GM23338 (cell line): ENCODE measurements at regions not wholly inside any gene's neighbourhood (a gene's known extent, or its start where the extent isn't known, plus 50 kb on each side); places are given as distances from the start of the nearest gene placed in this dataset.

Experiments used
- ATAC-seq: fragments of 200-7000 bp; cut with Tn5 transposase; 3 replicates; pipeline ENCODE4 v1.9.1; 2020
- DNase-seq: peaks from one replicate; pipeline ENCODE4 v3.0.0-alpha.2; 2015; ENCODE audit warnings: low spot score
- H2AFZ ChIP-seq: fragments of 200-600 bp; sonication (generic); 2 replicates; pipeline ENCODE4 v1.8.0; 2016; ENCODE audit warnings: antibody characterized with exemption, mild to moderate bottlenecking, moderate library complexity
- H3F3A ChIP-seq: fragments of 200-600 bp; sonication (generic); replicated peaks from 2 replicates; pipeline ENCODE4 v1.8.0; 2017; ENCODE audit warnings: antibody characterized with exemption, mixed run types, low read depth
- H3K27ac ChIP-seq: fragments of 200-600 bp; sonication (generic); 2 replicates; pipeline ENCODE4 v1.6.1; 2016; ENCODE audit warnings: low read depth
- H3K27me3 ChIP-seq: fragments of 200-600 bp; sonication (generic); 2 replicates; pipeline ENCODE4 v1.8.0; 2016; ENCODE audit warnings: mild to moderate bottlenecking, mixed run types, moderate library complexity; ENCODE audit not compliant: insufficient read depth
- H3K36me3 ChIP-seq: fragments of 200-600 bp; sonication (generic); 2 replicates; pipeline ENCODE4 v1.8.0; 2016; ENCODE audit warnings: mild to moderate bottlenecking; ENCODE audit not compliant: insufficient read depth
- H3K4me1 ChIP-seq: fragments of 200-600 bp; sonication (generic); 2 replicates; pipeline ENCODE4 v1.8.0; 2016; ENCODE audit warnings: mild to moderate bottlenecking, moderate library complexity; ENCODE audit not compliant: insufficient read depth
- H3K4me2 ChIP-seq: fragments of 200-600 bp; sonication (generic); 2 replicates; pipeline ENCODE4 v1.7.1; 2017; ENCODE audit warnings: mixed run types
- H3K4me3 ChIP-seq: fragments of 200-600 bp; sonication (generic); 2 replicates; pipeline ENCODE4 v1.6.1; 2016; ENCODE audit warnings: mixed run types
- H3K79me2 ChIP-seq: fragments of 200-600 bp; sonication (generic); replicated peaks from 2 replicates; pipeline ENCODE4 v1.8.0; 2017; ENCODE audit warnings: mild to moderate bottlenecking; ENCODE audit not compliant: insufficient read depth
- H3K9me2 ChIP-seq: fragments of 200-600 bp; sonication (generic); 2 replicates; pipeline ENCODE4 v1.8.0; 2017; ENCODE audit not compliant: insufficient read depth
- H4K20me1 ChIP-seq: fragments of 200-600 bp; sonication (generic); replicated peaks from 2 replicates; pipeline ENCODE4 v1.8.0; 2017; ENCODE audit warnings: mild to moderate bottlenecking; ENCODE audit not compliant: insufficient read depth
- H3K27ac Mint-ChIP-seq: 2 replicates; pipeline ENCODE4 v1.8.0; 2020; ENCODE audit warnings: inconsistent platforms, mild to moderate bottlenecking, moderate library complexity, mixed read lengths
- H3K27me3 Mint-ChIP-seq: 3 replicates; pipeline ENCODE4 v1.8.0; 2022; ENCODE audit warnings: low read depth, mild to moderate bottlenecking, moderate library complexity, mixed read lengths, inconsistent platforms; ENCODE audit not compliant: insufficient read depth, poor library complexity
- H3K36me3 Mint-ChIP-seq: 3 replicates; pipeline ENCODE4 v1.8.0; 2021; ENCODE audit warnings: low read depth, mild to moderate bottlenecking, inconsistent platforms, moderate library complexity, mixed read lengths
- H3K4me1 Mint-ChIP-seq: 3 replicates; pipeline ENCODE4 v1.8.0; 2020; ENCODE audit warnings: mild to moderate bottlenecking, inconsistent platforms, mixed read lengths
- H3K4me3 Mint-ChIP-seq: 3 replicates; pipeline ENCODE4 v1.8.0; 2021; ENCODE audit warnings: moderate library complexity, mild to moderate bottlenecking, inconsistent platforms, mixed read lengths
- H3K9me3 Mint-ChIP-seq: 3 replicates; pipeline ENCODE4 v1.8.0; 2020; ENCODE audit warnings: moderate library complexity, mild to moderate bottlenecking, inconsistent platforms, mixed read lengths
- CREB1 ChIP-seq: fragments of 250-450 bp; sonication (Bioruptor Pico); IDR thresholded peaks from 2 replicates; pipeline ENCODE4 v1.5.0; 2020; ENCODE audit warnings: low read depth, mild to moderate bottlenecking, moderate library complexity
- EZH2 ChIP-seq: fragments of 200-600 bp; sonication (generic); IDR thresholded peaks from one replicate; pipeline ENCODE4 v1.8.0; 2017; ENCODE audit warnings: antibody characterized with exemption, mild to moderate bottlenecking, low read depth; ENCODE audit not compliant: unreplicated experiment
- EZH2phosphoT487 ChIP-seq: fragments of 200-600 bp; sonication (generic); IDR thresholded peaks from one replicate; pipeline ENCODE4 v1.8.1; 2018; ENCODE audit warnings: antibody characterized with exemption; ENCODE audit not compliant: unreplicated experiment
- JUNB ChIP-seq: IDR thresholded peaks from one replicate; pipeline ENCODE4 v1.6.1; 2016; ENCODE audit warnings: antibody characterized with exemption; ENCODE audit not compliant: unreplicated experiment
- NANOG ChIP-seq: IDR thresholded peaks from 2 replicates; pipeline ENCODE4 v1.6.1; 2016; ENCODE audit warnings: antibody characterized with exemption, borderline replicate concordance
- POLR2AphosphoS5 ChIP-seq: IDR thresholded peaks from 2 replicates; pipeline ENCODE4 v1.6.1; 2016; ENCODE audit warnings: antibody characterized with exemption, low read depth
- STAT1 ChIP-seq: IDR thresholded peaks from one replicate; pipeline ENCODE4 v1.6.1; 2016; ENCODE audit warnings: antibody characterized with exemption; ENCODE audit not compliant: unreplicated experiment
- ZNF114 ChIP-seq: fragments of 250-450 bp; sonication (Bioruptor Pico); IDR thresholded peaks from 2 replicates; pipeline ENCODE4 v1.5.0; 2020; ENCODE audit warnings: mild to moderate bottlenecking, moderate library complexity
- ZNF331 ChIP-seq: fragments of 250-450 bp; sonication (Bioruptor Pico); IDR thresholded peaks from 2 replicates; pipeline ENCODE4 v1.5.0; 2020; ENCODE audit warnings: low read depth, mild to moderate bottlenecking, moderate library complexity
- TF ChIP-seq, protein P1 (sequence below): IDR thresholded peaks from one replicate; pipeline ENCODE4 v1.6.1; 2018; ENCODE audit warnings: antibody characterized with exemption; ENCODE audit not compliant: unreplicated experiment
- TF ChIP-seq, protein P2 (sequence below): IDR thresholded peaks from 2 replicates; pipeline ENCODE4 v1.6.1; 2016; ENCODE audit warnings: antibody characterized with exemption

DNA sequence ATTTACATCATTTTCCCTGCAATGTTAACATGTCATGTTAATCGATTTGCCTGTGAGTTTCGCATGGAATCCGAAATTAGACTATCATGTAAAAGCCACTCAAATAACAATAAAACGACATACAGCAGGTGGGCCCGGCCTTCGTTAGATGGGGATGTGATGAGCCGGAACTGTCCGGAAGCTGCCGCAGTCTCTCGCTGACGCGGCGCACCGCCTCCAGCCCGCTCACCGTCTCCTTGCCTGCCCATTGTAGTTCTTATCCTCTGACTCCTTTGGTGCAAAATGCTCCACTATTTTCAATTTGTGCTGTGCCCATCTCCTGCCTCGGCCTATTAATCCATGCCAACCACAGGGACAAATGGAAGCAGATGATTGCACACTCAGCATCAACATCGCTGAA, 877.5 kb upstream of the TENM3 start:
- no peaks in the 10 kb centered on the region for H3K9me2 ChIP-seq
- no peak overlapping the region for H3K4me3 ChIP-seq
- H3K4me2 ChIP-seq = no peak overlapping the region
- H4K20me1 ChIP-seq = no peaks in the 10 kb centered on the region
- H3K9me3 Mint-ChIP-seq = no peaks in the 10 kb centered on the region
- TF ChIP-seq JUNB (no peak), ZNF114 (CRISPR knock-in tag) (no peak), STAT1 (no peak), ZNF331 (CRISPR knock-in tag) (no peak), POLR2AphosphoS5 (no peak), EZH2phosphoT487 (no peak), EZH2 (no peak), CREB1 (no peak)
- TF ChIP-seq, protein P1, sequence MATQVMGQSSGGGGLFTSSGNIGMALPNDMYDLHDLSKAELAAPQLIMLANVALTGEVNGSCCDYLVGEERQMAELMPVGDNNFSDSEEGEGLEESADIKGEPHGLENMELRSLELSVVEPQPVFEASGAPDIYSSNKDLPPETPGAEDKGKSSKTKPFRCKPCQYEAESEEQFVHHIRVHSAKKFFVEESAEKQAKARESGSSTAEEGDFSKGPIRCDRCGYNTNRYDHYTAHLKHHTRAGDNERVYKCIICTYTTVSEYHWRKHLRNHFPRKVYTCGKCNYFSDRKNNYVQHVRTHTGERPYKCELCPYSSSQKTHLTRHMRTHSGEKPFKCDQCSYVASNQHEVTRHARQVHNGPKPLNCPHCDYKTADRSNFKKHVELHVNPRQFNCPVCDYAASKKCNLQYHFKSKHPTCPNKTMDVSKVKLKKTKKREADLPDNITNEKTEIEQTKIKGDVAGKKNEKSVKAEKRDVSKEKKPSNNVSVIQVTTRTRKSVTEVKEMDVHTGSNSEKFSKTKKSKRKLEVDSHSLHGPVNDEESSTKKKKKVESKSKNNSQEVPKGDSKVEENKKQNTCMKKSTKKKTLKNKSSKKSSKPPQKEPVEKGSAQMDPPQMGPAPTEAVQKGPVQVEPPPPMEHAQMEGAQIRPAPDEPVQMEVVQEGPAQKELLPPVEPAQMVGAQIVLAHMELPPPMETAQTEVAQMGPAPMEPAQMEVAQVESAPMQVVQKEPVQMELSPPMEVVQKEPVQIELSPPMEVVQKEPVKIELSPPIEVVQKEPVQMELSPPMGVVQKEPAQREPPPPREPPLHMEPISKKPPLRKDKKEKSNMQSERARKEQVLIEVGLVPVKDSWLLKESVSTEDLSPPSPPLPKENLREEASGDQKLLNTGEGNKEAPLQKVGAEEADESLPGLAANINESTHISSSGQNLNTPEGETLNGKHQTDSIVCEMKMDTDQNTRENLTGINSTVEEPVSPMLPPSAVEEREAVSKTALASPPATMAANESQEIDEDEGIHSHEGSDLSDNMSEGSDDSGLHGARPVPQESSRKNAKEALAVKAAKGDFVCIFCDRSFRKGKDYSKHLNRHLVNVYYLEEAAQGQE = no peak
- no peak for ATAC-seq
- H3F3A ChIP-seq = no peaks in the 10 kb centered on the region
- no peak overlapping the region for H3K27ac Mint-ChIP-seq
- no peaks in the 10 kb centered on the region for H3K27me3 ChIP-seq
- no peak overlapping the region for H3K4me3 Mint-ChIP-seq
- no peaks in the 10 kb centered on the region for H3K27me3 Mint-ChIP-seq
- H3K4me1 Mint-ChIP-seq = peaks cover 5% of the 10 kb centered on the region; the same call in 2 of the 3 replicates
- no peaks in the 10 kb centered on the region for H3K36me3 Mint-ChIP-seq
- no peaks in the 10 kb centered on the region for H3K79me2 ChIP-seq
- H2AFZ ChIP-seq = no peak overlapping the region
- DNase-seq = no peak
- no peak overlapping the region for H3K27ac ChIP-seq
- no peaks in the 10 kb centered on the region for H3K36me3 ChIP-seq
- H3K4me1 ChIP-seq = no peaks in the 10 kb centered on the region

DNA sequence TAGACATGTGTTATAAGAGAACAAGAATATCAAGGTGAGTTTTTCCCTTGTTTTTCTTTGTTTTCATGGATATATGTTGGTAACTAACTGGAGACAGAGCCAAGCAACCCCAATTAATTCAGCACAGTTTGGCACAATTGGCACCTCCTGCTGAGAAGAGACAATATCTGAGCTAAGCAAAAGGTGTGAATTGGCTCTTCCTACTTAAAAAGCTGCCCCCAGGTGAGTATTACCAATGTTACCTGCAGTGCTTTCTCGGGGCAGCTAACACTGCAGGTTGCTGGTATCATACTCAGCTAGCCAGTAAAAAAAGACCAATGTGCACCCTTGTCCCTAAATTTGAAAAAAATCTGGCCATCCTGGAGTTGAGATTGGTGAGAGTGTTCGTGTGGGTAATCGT, 871.2 kb upstream of the TENM3 start:
- Histone ChIP-seq H3K27ac (no peak overlapping the region), H3K4me3 (no peak overlapping the region), H3K4me2 (no peak overlapping the region), H3K9me2 (no peaks in the 10 kb centered on the region), H3K27me3 (no peaks in the 10 kb centered on the region), H2AFZ (no peak overlapping the region), H3F3A (no peaks in the 10 kb centered on the region), H4K20me1 (no peaks in the 10 kb centered on the region), H3K36me3 (no peaks in the 10 kb centered on the region), H3K79me2 (no peaks in the 10 kb centered on the region), H3K4me1 (0 out of 2 replicates have a peak, but pooled peaks cover 8% of the 10 kb centered on the region)
- DNase-seq = peak; percentile 16
- peak; percentile 80 for ATAC-seq
- Mint-ChIP-seq H3K4me3 (no peak overlapping the region), H3K9me3 (no peaks in the 10 kb centered on the region), H3K27ac (no peak overlapping the region), H3K36me3 (no peaks in the 10 kb centered on the region), H3K27me3 (peaks cover 3% of the 10 kb centered on the region), H3K4me1 (peaks cover 8% of the 10 kb centered on the region)
- TF ChIP-seq NANOG = no peak
- no peak for TF ChIP-seq CREB1
- TF ChIP-seq, protein P2, sequence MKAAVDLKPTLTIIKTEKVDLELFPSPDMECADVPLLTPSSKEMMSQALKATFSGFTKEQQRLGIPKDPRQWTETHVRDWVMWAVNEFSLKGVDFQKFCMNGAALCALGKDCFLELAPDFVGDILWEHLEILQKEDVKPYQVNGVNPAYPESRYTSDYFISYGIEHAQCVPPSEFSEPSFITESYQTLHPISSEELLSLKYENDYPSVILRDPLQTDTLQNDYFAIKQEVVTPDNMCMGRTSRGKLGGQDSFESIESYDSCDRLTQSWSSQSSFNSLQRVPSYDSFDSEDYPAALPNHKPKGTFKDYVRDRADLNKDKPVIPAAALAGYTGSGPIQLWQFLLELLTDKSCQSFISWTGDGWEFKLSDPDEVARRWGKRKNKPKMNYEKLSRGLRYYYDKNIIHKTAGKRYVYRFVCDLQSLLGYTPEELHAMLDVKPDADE = no peak
